Panc1 (cell line): ENCODE measurements at regions not wholly inside any gene's neighbourhood (a gene's known extent, or its start where the extent isn't known, plus 50 kb on each side); places are given as distances from the start of the nearest gene placed in this dataset.

ENCODE experiments used
- POLR2AphosphoS5 ChIP-seq: IDR thresholded peaks from 2 replicates; pipeline ENCODE4 v1.6.1; 2012; ENCODE audit warnings: mild to moderate bottlenecking, low read depth, low read length, moderate library complexity
- SIN3A ChIP-seq: IDR thresholded peaks from 2 replicates; pipeline ENCODE4 v1.6.1; 2012; ENCODE audit warnings: low read depth, mild to moderate bottlenecking, low read length, moderate library complexity, borderline replicate concordance; ENCODE audit not compliant: insufficient read depth
- TCF7L2 ChIP-seq: IDR thresholded peaks from 2 replicates; pipeline ENCODE4 v1.6.1; 2011; ENCODE audit warnings: mild to moderate bottlenecking, low read depth, low read length, inconsistent platforms
- TF ChIP-seq, protein P1 (sequence below): fragments of 450-650 bp; IDR thresholded peaks from 2 replicates; pipeline ENCODE4 v1.5.1; 2017; ENCODE audit warnings: mild to moderate bottlenecking
- TF ChIP-seq, protein P2 (sequence below), 2 experiments: IDR thresholded peaks; 2 replicates each; pipeline ENCODE4 v1.6.1; 2011 to 2012; ENCODE audit warnings: low read depth in 2 of 2, control low read depth in 1 of 2, low read length in 1 of 2, mild to moderate bottlenecking in 1 of 2, moderate library complexity in 1 of 2; ENCODE audit not compliant: insufficient read depth in 1 of 2

DNA sequence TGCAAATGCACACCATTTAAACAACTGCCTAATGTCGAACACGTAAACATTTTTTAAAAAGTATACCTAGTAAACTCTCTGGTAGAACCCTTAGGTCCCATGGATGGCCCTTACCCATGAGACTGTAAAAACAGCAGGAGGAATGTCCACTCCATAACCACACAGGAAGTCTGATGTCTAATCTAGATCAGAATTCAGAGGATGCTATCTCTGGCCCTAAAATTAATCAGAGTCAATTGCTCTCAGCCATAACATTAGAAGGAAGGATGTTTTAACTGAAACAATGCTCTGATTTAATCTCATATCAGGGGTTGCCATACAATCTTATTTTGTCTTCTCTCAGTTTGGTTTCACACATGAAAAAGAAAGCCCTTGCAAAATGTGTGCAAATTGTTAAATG lies 416.3 kb upstream of the PIK3C3 start:
- TF ChIP-seq, protein P1, sequence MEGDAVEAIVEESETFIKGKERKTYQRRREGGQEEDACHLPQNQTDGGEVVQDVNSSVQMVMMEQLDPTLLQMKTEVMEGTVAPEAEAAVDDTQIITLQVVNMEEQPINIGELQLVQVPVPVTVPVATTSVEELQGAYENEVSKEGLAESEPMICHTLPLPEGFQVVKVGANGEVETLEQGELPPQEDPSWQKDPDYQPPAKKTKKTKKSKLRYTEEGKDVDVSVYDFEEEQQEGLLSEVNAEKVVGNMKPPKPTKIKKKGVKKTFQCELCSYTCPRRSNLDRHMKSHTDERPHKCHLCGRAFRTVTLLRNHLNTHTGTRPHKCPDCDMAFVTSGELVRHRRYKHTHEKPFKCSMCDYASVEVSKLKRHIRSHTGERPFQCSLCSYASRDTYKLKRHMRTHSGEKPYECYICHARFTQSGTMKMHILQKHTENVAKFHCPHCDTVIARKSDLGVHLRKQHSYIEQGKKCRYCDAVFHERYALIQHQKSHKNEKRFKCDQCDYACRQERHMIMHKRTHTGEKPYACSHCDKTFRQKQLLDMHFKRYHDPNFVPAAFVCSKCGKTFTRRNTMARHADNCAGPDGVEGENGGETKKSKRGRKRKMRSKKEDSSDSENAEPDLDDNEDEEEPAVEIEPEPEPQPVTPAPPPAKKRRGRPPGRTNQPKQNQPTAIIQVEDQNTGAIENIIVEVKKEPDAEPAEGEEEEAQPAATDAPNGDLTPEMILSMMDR = no peak
- TF ChIP-seq POLR2AphosphoS5 (no peak), TCF7L2 (no peak), SIN3A (no peak)
- TF ChIP-seq, protein P2, sequence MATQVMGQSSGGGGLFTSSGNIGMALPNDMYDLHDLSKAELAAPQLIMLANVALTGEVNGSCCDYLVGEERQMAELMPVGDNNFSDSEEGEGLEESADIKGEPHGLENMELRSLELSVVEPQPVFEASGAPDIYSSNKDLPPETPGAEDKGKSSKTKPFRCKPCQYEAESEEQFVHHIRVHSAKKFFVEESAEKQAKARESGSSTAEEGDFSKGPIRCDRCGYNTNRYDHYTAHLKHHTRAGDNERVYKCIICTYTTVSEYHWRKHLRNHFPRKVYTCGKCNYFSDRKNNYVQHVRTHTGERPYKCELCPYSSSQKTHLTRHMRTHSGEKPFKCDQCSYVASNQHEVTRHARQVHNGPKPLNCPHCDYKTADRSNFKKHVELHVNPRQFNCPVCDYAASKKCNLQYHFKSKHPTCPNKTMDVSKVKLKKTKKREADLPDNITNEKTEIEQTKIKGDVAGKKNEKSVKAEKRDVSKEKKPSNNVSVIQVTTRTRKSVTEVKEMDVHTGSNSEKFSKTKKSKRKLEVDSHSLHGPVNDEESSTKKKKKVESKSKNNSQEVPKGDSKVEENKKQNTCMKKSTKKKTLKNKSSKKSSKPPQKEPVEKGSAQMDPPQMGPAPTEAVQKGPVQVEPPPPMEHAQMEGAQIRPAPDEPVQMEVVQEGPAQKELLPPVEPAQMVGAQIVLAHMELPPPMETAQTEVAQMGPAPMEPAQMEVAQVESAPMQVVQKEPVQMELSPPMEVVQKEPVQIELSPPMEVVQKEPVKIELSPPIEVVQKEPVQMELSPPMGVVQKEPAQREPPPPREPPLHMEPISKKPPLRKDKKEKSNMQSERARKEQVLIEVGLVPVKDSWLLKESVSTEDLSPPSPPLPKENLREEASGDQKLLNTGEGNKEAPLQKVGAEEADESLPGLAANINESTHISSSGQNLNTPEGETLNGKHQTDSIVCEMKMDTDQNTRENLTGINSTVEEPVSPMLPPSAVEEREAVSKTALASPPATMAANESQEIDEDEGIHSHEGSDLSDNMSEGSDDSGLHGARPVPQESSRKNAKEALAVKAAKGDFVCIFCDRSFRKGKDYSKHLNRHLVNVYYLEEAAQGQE (IDR thresholded peaks at IDR 0.05; ENCODE audit: insufficient read depth in 1 of 2, low read depth in 2 of 2, low read length in 1 of 2) = no peak
